Stimulated activated CD4-positive, alpha-beta T cell treated with anti-CD3 and anti-CD28 coated beads, Interleukin-1b, Interleukin-23, amount 100 ng/mL, for 48 hours (primary cell): ENCODE measurements at regions not wholly inside any gene's neighbourhood (a gene's known extent, or its start where the extent isn't known, plus 50 kb on each side); places are given as distances from the start of the nearest gene placed in this dataset.

Source experiments
- DNase-seq: peaks from one replicate; pipeline ENCODE4 v3.0.0-alpha.2; 2020

- no peak for DNase-seq
Measured at GRCh38 chr3:194218646-194219453, 82.9 kb downstream of the HES1 start.

- DNase-seq = no peak
Measured at GRCh38 chr3:194219826-194220410, 84.0 kb downstream of the HES1 start.

GRCh38 chr3:194220901-194221326 lies 85.0 kb downstream of the HES1 start:
- DNase-seq = no peak

- no peak for DNase-seq
Measured at GRCh38 chr3:194221336-194221735, 85.4 kb downstream of the HES1 start.

GRCh38 chr3:194223951-194224350 lies 88.0 kb downstream of the HES1 start:
- no peak for DNase-seq

- no peak for DNase-seq
Measured at GRCh38 chr3:194224471-194225417, 88.8 kb downstream of the HES1 start.

- DNase-seq = no peak
Measured at GRCh38 chr3:194225418-194225812, 89.5 kb downstream of the HES1 start.

GRCh38 chr3:194225988-194226663 lies 90.2 kb downstream of the HES1 start:
- DNase-seq = no peak

GRCh38 chr3:194231929-194232832 lies 96.2 kb downstream of the HES1 start:
- no peak for DNase-seq

GRCh38 chr3:194233150-194233549 lies 97.2 kb downstream of the HES1 start:
- DNase-seq = no peak

- no peak for DNase-seq
Measured at GRCh38 chr3:194235160-194235559, 99.2 kb downstream of the HES1 start.

GRCh38 chr3:194237110-194237509 lies 101.2 kb downstream of the HES1 start:
- DNase-seq = no peak

GRCh38 chr3:194240766-194241165 lies 104.8 kb downstream of the HES1 start:
- no peak for DNase-seq

- no peak for DNase-seq
Measured at GRCh38 chr3:194243172-194243837, 107.4 kb downstream of the HES1 start.

- DNase-seq = no peak
Measured at GRCh38 chr3:194244167-194244566, 107.0 kb downstream of the CPN2 start.

GRCh38 chr3:194245474-194245873 lies 105.7 kb downstream of the CPN2 start:
- DNase-seq = no peak

- no peak for DNase-seq
Measured at GRCh38 chr3:194245975-194246561, 105.1 kb downstream of the CPN2 start.

- DNase-seq = no peak
Measured at GRCh38 chr3:194246709-194247349, 104.3 kb downstream of the CPN2 start.

- DNase-seq = no peak
Measured at GRCh38 chr3:194247350-194247740, 103.8 kb downstream of the CPN2 start.
